ENCODE measurements at regions not wholly inside any gene's neighbourhood (a gene's known extent, or its start where the extent isn't known, plus 50 kb on each side); places are given as distances from the start of the nearest gene placed in this dataset.

DNA sequence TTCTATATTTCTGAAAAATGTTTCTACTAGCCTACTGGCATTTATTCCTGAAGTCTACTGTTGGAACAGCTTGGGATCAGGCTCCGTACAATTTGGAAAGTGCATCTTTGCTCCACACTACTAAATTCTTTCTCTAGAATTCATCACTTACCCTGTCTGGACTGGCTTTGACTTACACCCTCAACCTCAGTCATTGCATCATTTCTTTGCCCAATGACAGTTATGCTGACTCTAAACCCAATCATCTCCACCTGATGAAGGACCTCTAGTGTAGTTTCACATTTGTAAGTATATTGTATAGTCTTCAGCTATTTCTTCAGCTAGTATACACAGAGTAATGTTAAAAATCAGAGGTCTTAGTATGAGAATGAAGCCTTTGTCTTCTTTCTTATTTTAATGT lies 359.6 kb upstream of the MC4R start:
- WGBS: 91% methylated on average over 1 of the region's 1 CpG
- H3K27ac ChIP-seq (ENCODE audit: low read depth in 1 of 2, low read length in 2 of 2): no peak overlapping the region
- DNase-seq (ENCODE audit: low spot score): no peak
- TF ChIP-seq NR2F2 (IDR thresholded peaks at IDR 0.05): no peak
- H3K4me1 ChIP-seq (ENCODE audit: control insufficient read depth in 4 of 4, insufficient read depth in 4 of 4, low read length in 3 of 4): no peaks in the 10 kb centered on the region
- H3K9ac ChIP-seq (ENCODE audit: low read depth in 1 of 2, low read length in 2 of 2): no peak overlapping the region
- no peaks in the 10 kb centered on the region for H3K27me3 ChIP-seq (ENCODE audit: control insufficient read depth in 4 of 4, insufficient read depth in 4 of 4, low read length in 3 of 4)
- no peak overlapping the region for H3K4me3 ChIP-seq (ENCODE audit: low read depth in 1 of 3, low read length in 3 of 3)
- H3K36me3 ChIP-seq (ENCODE audit: control insufficient read depth in 4 of 4, insufficient read depth in 3 of 4, low read depth in 1 of 4, low read length in 3 of 4): no peaks in the 10 kb centered on the region
- H3K9me3 ChIP-seq (ENCODE audit: control insufficient read depth in 4 of 4, low read length in 3 of 4): peaks cover 0 to 2% (median 0%) of the 10 kb centered on the region in 4 donors

- no peaks in the 10 kb centered on the region for H3K36me3 ChIP-seq (ENCODE audit: control insufficient read depth in 4 of 4, insufficient read depth in 3 of 4, low read depth in 1 of 4, low read length in 3 of 4)
- no peak overlapping the region for H3K27ac ChIP-seq (ENCODE audit: low read depth in 1 of 2, low read length in 2 of 2)
- H3K9ac ChIP-seq (ENCODE audit: low read depth in 1 of 2, low read length in 2 of 2): no peak overlapping the region
- no peaks in the 10 kb centered on the region for H3K9me3 ChIP-seq (ENCODE audit: control insufficient read depth in 4 of 4, low read length in 3 of 4)
- WGBS: 70% methylated on average over 7 of the region's 7 CpGs
- DNase-seq (ENCODE audit: low spot score): no peak
- TF ChIP-seq HNF4A (conservative IDR thresholded peaks at IDR 0.05): no peak
- no peak for TF ChIP-seq GABPA (IDR thresholded peaks at IDR 0.05 in 1 of 2, conservative IDR thresholded peaks at IDR 0.05 in 1 of 2)
- TF ChIP-seq, protein P1, sequence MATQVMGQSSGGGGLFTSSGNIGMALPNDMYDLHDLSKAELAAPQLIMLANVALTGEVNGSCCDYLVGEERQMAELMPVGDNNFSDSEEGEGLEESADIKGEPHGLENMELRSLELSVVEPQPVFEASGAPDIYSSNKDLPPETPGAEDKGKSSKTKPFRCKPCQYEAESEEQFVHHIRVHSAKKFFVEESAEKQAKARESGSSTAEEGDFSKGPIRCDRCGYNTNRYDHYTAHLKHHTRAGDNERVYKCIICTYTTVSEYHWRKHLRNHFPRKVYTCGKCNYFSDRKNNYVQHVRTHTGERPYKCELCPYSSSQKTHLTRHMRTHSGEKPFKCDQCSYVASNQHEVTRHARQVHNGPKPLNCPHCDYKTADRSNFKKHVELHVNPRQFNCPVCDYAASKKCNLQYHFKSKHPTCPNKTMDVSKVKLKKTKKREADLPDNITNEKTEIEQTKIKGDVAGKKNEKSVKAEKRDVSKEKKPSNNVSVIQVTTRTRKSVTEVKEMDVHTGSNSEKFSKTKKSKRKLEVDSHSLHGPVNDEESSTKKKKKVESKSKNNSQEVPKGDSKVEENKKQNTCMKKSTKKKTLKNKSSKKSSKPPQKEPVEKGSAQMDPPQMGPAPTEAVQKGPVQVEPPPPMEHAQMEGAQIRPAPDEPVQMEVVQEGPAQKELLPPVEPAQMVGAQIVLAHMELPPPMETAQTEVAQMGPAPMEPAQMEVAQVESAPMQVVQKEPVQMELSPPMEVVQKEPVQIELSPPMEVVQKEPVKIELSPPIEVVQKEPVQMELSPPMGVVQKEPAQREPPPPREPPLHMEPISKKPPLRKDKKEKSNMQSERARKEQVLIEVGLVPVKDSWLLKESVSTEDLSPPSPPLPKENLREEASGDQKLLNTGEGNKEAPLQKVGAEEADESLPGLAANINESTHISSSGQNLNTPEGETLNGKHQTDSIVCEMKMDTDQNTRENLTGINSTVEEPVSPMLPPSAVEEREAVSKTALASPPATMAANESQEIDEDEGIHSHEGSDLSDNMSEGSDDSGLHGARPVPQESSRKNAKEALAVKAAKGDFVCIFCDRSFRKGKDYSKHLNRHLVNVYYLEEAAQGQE (IDR thresholded peaks at IDR 0.05): no peak
- TF ChIP-seq, protein P2, sequence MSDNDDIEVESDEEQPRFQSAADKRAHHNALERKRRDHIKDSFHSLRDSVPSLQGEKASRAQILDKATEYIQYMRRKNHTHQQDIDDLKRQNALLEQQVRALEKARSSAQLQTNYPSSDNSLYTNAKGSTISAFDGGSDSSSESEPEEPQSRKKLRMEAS (IDR thresholded peaks at IDR 0.05): no peak
- no peak overlapping the region for H3K4me3 ChIP-seq (ENCODE audit: low read depth in 1 of 3, low read length in 3 of 3)
- no peaks in the 10 kb centered on the region for H3K27me3 ChIP-seq (ENCODE audit: control insufficient read depth in 4 of 4, insufficient read depth in 4 of 4, low read length in 3 of 4)
- H3K4me1 ChIP-seq (ENCODE audit: control insufficient read depth in 4 of 4, insufficient read depth in 4 of 4, low read length in 3 of 4): no peaks in the 10 kb centered on the region
Observed at GRCh38 chr18:60739212-60739611, 366.6 kb upstream of the MC4R start.

DNA sequence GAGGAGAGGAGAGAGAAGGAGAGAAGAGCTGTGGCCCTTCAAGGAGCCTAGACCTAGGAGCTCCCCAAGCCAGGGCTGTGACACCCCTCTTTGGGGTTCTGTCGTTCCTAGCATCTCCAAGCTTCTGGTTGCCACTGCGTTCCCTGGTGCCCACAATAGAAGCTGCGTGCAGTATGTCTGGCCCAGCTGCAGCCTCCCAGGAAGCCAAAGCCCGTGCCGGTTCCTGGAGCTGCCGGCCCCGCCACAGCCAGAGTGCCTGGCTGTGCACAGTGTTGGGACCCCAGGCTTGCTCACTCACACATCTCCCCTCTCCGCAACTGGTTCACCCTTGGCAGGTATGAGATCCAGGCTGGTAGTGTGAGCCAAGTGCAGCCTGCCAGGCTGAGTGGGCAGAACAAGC lies 367.7 kb upstream of the MC4R start:
- H3K27ac ChIP-seq (ENCODE audit: low read depth in 1 of 2, low read length in 2 of 2): no peak overlapping the region
- 77% methylated on average over 8 of the region's 8 CpGs for WGBS
- no peak for DNase-seq (ENCODE audit: low spot score)
- TF ChIP-seq, protein P2 (IDR thresholded peaks at IDR 0.05): no peak
- no peak for TF ChIP-seq HNF4A (conservative IDR thresholded peaks at IDR 0.05)
- no peak for TF ChIP-seq HNF4G (IDR thresholded peaks at IDR 0.05)
- TF ChIP-seq, protein P1 (IDR thresholded peaks at IDR 0.05): no peak
- TF ChIP-seq RAD21 (IDR thresholded peaks at IDR 0.05): no peak
- no peak for TF ChIP-seq GABPA (IDR thresholded peaks at IDR 0.05 in 1 of 2, conservative IDR thresholded peaks at IDR 0.05 in 1 of 2)
- no peak for TF ChIP-seq FOXA1 (IDR thresholded peaks at IDR 0.05)
- TF ChIP-seq, protein P3, sequence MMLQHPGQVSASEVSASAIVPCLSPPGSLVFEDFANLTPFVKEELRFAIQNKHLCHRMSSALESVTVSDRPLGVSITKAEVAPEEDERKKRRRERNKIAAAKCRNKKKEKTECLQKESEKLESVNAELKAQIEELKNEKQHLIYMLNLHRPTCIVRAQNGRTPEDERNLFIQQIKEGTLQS (IDR thresholded peaks at IDR 0.05): no peak
- TF ChIP-seq RXRA (IDR thresholded peaks at IDR 0.05): no peak
- TF ChIP-seq, protein P4, sequence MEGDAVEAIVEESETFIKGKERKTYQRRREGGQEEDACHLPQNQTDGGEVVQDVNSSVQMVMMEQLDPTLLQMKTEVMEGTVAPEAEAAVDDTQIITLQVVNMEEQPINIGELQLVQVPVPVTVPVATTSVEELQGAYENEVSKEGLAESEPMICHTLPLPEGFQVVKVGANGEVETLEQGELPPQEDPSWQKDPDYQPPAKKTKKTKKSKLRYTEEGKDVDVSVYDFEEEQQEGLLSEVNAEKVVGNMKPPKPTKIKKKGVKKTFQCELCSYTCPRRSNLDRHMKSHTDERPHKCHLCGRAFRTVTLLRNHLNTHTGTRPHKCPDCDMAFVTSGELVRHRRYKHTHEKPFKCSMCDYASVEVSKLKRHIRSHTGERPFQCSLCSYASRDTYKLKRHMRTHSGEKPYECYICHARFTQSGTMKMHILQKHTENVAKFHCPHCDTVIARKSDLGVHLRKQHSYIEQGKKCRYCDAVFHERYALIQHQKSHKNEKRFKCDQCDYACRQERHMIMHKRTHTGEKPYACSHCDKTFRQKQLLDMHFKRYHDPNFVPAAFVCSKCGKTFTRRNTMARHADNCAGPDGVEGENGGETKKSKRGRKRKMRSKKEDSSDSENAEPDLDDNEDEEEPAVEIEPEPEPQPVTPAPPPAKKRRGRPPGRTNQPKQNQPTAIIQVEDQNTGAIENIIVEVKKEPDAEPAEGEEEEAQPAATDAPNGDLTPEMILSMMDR (IDR thresholded peaks at IDR 0.05; ENCODE audit: low read depth, low read length, missing input control): no peak
- no peak for TF ChIP-seq TAF1 (conservative IDR thresholded peaks at IDR 0.05)
- TF ChIP-seq NR2F2 (IDR thresholded peaks at IDR 0.05): no peak
- no peak for TF ChIP-seq FOXA2 (IDR thresholded peaks at IDR 0.05)
- TF ChIP-seq, protein P5, sequence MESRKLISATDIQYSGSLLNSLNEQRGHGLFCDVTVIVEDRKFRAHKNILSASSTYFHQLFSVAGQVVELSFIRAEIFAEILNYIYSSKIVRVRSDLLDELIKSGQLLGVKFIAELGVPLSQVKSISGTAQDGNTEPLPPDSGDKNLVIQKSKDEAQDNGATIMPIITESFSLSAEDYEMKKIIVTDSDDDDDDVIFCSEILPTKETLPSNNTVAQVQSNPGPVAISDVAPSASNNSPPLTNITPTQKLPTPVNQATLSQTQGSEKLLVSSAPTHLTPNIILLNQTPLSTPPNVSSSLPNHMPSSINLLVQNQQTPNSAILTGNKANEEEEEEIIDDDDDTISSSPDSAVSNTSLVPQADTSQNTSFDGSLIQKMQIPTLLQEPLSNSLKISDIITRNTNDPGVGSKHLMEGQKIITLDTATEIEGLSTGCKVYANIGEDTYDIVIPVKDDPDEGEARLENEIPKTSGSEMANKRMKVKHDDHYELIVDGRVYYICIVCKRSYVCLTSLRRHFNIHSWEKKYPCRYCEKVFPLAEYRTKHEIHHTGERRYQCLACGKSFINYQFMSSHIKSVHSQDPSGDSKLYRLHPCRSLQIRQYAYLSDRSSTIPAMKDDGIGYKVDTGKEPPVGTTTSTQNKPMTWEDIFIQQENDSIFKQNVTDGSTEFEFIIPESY (IDR thresholded peaks at IDR 0.05): no peak
- TF ChIP-seq YY1 (IDR thresholded peaks at IDR 0.05): no peak
- no peak overlapping the region for H3K9ac ChIP-seq (ENCODE audit: low read depth in 1 of 2, low read length in 2 of 2)
- no peak overlapping the region for H3K4me3 ChIP-seq (ENCODE audit: low read depth in 1 of 3, low read length in 3 of 3)
- no peaks in the 10 kb centered on the region for H3K4me1 ChIP-seq (ENCODE audit: control insufficient read depth in 4 of 4, insufficient read depth in 4 of 4, low read length in 3 of 4)
- no peaks in the 10 kb centered on the region for H3K9me3 ChIP-seq (ENCODE audit: control insufficient read depth in 4 of 4, low read length in 3 of 4)
- no peaks in the 10 kb centered on the region for H3K36me3 ChIP-seq (ENCODE audit: control insufficient read depth in 4 of 4, insufficient read depth in 3 of 4, low read depth in 1 of 4, low read length in 3 of 4)
- no peaks in the 10 kb centered on the region for H3K27me3 ChIP-seq (ENCODE audit: control insufficient read depth in 4 of 4, insufficient read depth in 4 of 4, low read length in 3 of 4)
